ENCODE measurements at regions not wholly inside any gene's neighbourhood (a gene's known extent, or its start where the extent isn't known, plus 50 kb on each side); places are given as distances from the start of the nearest gene placed in this dataset.

GRCh38 chr2:238988752-238989151 is 140.9 kb downstream of the TWIST2 start:
- no peaks in the 10 kb centered on the region for H3K27me3 ChIP-seq (ENCODE audit: control insufficient read depth in 3 of 3, insufficient read depth in 3 of 3, low read length in 3 of 3)
- FAIRE-seq (no peak), DNase-seq (no peak)
- H3K9me3 ChIP-seq (ENCODE audit: control insufficient read depth in 2 of 2, insufficient read depth in 1 of 2, low read depth in 1 of 2, low read length in 1 of 2), result peaks cover 0 to 2% of the 10 kb centered on the region in 2 donors
- H3K36me3 ChIP-seq (ENCODE audit: control insufficient read depth in 3 of 3, insufficient read depth in 2 of 3, low read depth in 1 of 3, low read length in 3 of 3), result no peaks in the 10 kb centered on the region
- no peaks in the 10 kb centered on the region for H3K4me1 ChIP-seq (ENCODE audit: control insufficient read depth in 3 of 3, insufficient read depth in 2 of 3, low read depth in 1 of 3, low read length in 2 of 3)
- H3K27ac ChIP-seq (ENCODE audit: low read depth in 1 of 3, low read length in 2 of 3), result no peak overlapping the region
- no peak overlapping the region for H3K4me3 ChIP-seq (ENCODE audit: low read depth in 1 of 3, low read length in 3 of 3)
- WGBS, 3 donors, result 85 to 92% (median 90%) methylated on average over 5 of the region's 5 CpGs

DNA sequence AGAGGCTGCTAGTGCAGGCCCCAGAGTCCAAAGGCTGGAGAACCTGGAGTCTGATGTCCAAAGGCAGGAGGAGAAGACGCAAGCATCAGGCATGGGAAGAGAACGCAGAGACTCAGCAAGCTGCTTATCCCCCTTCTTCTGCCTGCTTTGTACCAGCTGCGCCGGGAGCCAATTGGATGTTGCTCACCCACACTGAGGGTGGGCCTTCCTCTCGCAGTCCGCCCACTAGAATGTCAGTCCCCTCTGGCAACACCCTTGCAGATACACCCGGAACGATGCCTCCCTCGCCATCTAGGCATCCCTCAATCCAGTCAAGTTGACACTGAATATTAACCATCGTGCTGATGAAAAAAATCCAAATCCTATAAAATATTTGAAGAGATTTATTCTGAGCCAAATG is 141.6 kb downstream of the TWIST2 start:
- no peaks in the 10 kb centered on the region for H3K36me3 ChIP-seq (ENCODE audit: control insufficient read depth in 3 of 3, insufficient read depth in 2 of 3, low read depth in 1 of 3, low read length in 3 of 3)
- FAIRE-seq, result no peak
- 90 to 93% (median 92%) methylated on average over 10 of the region's 10 CpGs for WGBS, 3 donors

GRCh38 chr2:238994432-238994831 is 146.5 kb downstream of the TWIST2 start:
- Histone ChIP-seq H3K4me3 (ENCODE audit: low read depth in 1 of 3, low read length in 3 of 3) (no peak overlapping the region), H3K36me3 (ENCODE audit: control insufficient read depth in 3 of 3, insufficient read depth in 2 of 3, low read depth in 1 of 3, low read length in 3 of 3) (no peaks in the 10 kb centered on the region), H3K9me3 (ENCODE audit: control insufficient read depth in 2 of 2, insufficient read depth in 1 of 2, low read depth in 1 of 2, low read length in 1 of 2) (peaks cover 0 to 10% of the 10 kb centered on the region in 2 donors), H3K4me1 (ENCODE audit: control insufficient read depth in 3 of 3, insufficient read depth in 2 of 3, low read depth in 1 of 3, low read length in 2 of 3) (no peaks in the 10 kb centered on the region), H3K27me3 (ENCODE audit: control insufficient read depth in 3 of 3, insufficient read depth in 3 of 3, low read length in 3 of 3) (peaks cover 0 to 2% (median 0%) of the 10 kb centered on the region in 3 donors), H3K27ac (ENCODE audit: low read depth in 1 of 3, low read length in 2 of 3) (no peak overlapping the region)
- WGBS, 3 donors, result 93 to 98% (median 97%) methylated on average over 3 of the region's 3 CpGs
- DNase-seq, result no peak
- FAIRE-seq, result no peak

More for the DNA sequence above, 141.6 kb downstream of the TWIST2 start:
- no peak for DNase-seq
- Histone ChIP-seq H3K9me3 (ENCODE audit: control insufficient read depth in 2 of 2, insufficient read depth in 1 of 2, low read depth in 1 of 2, low read length in 1 of 2) (peaks cover 0 to 7% of the 10 kb centered on the region in 2 donors), H3K4me1 (ENCODE audit: control insufficient read depth in 3 of 3, insufficient read depth in 2 of 3, low read depth in 1 of 3, low read length in 2 of 3) (no peaks in the 10 kb centered on the region), H3K27me3 (ENCODE audit: control insufficient read depth in 3 of 3, insufficient read depth in 3 of 3, low read length in 3 of 3) (no peaks in the 10 kb centered on the region), H3K27ac (ENCODE audit: low read depth in 1 of 3, low read length in 2 of 3) (no peak overlapping the region), H3K4me3 (ENCODE audit: low read depth in 1 of 3, low read length in 3 of 3) (no peak overlapping the region)

DNA sequence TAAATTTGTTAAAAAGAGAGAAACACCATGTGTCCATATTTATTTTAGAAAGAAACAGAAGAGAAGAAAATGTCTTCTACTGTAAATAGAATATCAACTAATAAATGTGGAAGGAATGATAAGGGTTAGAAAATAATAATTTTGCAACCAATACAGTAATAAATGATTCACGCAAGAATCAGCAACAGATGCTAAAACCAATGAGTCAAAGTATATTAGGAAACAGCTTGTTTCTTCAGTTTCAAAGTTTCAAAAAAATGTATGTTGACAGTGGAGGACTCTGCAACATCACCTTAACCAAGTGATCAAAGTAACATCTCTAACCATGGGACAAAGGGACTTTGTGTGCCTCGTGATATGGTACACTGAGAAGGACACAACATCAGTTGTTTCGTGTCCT is 147.0 kb downstream of the TWIST2 start:
- Histone ChIP-seq H3K36me3 (ENCODE audit: control insufficient read depth in 3 of 3, insufficient read depth in 2 of 3, low read depth in 1 of 3, low read length in 3 of 3) (no peaks in the 10 kb centered on the region), H3K4me1 (ENCODE audit: control insufficient read depth in 3 of 3, insufficient read depth in 2 of 3, low read depth in 1 of 3, low read length in 2 of 3) (no peaks in the 10 kb centered on the region), H3K27me3 (ENCODE audit: control insufficient read depth in 3 of 3, insufficient read depth in 3 of 3, low read length in 3 of 3) (peaks cover 0 to 2% (median 0%) of the 10 kb centered on the region in 3 donors), H3K4me3 (ENCODE audit: low read depth in 1 of 3, low read length in 3 of 3) (no peak overlapping the region), H3K9me3 (ENCODE audit: control insufficient read depth in 2 of 2, insufficient read depth in 1 of 2, low read depth in 1 of 2, low read length in 1 of 2) (peaks cover 0 to 11% of the 10 kb centered on the region in 2 donors), H3K27ac (ENCODE audit: low read depth in 1 of 3, low read length in 2 of 3) (no peak overlapping the region)
- WGBS, 3 donors, result 79 to 89% (median 79%) methylated on average over 3 of the region's 3 CpGs
- no peak for DNase-seq
- no peak for FAIRE-seq

DNA sequence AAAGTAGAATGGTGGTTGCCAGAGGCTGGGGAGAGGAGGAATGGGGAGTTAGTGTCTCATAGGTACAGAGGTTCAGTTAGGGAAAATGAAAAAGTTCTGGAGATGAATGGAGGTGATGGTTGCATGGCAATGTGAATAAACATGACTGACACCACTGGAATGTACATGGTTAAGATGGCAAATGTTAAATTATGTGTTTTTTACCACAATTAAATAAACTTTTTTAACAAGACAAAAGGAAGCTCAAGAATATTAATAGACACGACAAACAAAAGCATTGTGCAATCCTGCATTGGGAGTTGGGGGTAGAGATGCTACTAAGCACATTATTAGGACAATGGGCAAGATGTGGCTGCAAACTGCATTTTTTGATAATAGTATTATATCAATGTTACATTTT is 147.7 kb downstream of the TWIST2 start:
- 85 to 91% (median 89%) methylated on average over 1 of the region's 1 CpG for WGBS, 3 donors
- no peak for FAIRE-seq

GRCh38 chr2:238996331-238997136 is 148.6 kb downstream of the TWIST2 start:
- Histone ChIP-seq H3K27ac (ENCODE audit: low read depth in 1 of 3, low read length in 2 of 3) (no peak overlapping the region), H3K9me3 (ENCODE audit: control insufficient read depth in 2 of 2, insufficient read depth in 1 of 2, low read depth in 1 of 2, low read length in 1 of 2) (peaks cover 0 to 14% of the 10 kb centered on the region in 2 donors), H3K4me3 (ENCODE audit: low read depth in 1 of 3, low read length in 3 of 3) (no peak overlapping the region), H3K36me3 (ENCODE audit: control insufficient read depth in 3 of 3, insufficient read depth in 2 of 3, low read depth in 1 of 3, low read length in 3 of 3) (no peaks in the 10 kb centered on the region), H3K4me1 (ENCODE audit: control insufficient read depth in 3 of 3, insufficient read depth in 2 of 3, low read depth in 1 of 3, low read length in 2 of 3) (no peaks in the 10 kb centered on the region), H3K27me3 (ENCODE audit: control insufficient read depth in 3 of 3, insufficient read depth in 3 of 3, low read length in 3 of 3) (peaks cover 0 to 2% (median 0%) of the 10 kb centered on the region in 3 donors)
- WGBS, 3 donors, result 80 to 88% (median 81%) methylated on average over 19 to 21 of the region's 21 CpGs
- DNase-seq (no peak), FAIRE-seq (no peak)

More for the DNA sequence above, 147.7 kb downstream of the TWIST2 start:
- DNase-seq, result no peak
- H3K27ac ChIP-seq (ENCODE audit: low read depth in 1 of 3, low read length in 2 of 3), result no peak overlapping the region
- peaks cover 0 to 14% of the 10 kb centered on the region in 2 donors for H3K9me3 ChIP-seq (ENCODE audit: control insufficient read depth in 2 of 2, insufficient read depth in 1 of 2, low read depth in 1 of 2, low read length in 1 of 2)
- H3K4me1 ChIP-seq (ENCODE audit: control insufficient read depth in 3 of 3, insufficient read depth in 2 of 3, low read depth in 1 of 3, low read length in 2 of 3), result no peaks in the 10 kb centered on the region
- H3K4me3 ChIP-seq (ENCODE audit: low read depth in 1 of 3, low read length in 3 of 3), result no peak overlapping the region
- H3K36me3 ChIP-seq (ENCODE audit: control insufficient read depth in 3 of 3, insufficient read depth in 2 of 3, low read depth in 1 of 3, low read length in 3 of 3), result no peaks in the 10 kb centered on the region
- peaks cover 0 to 2% (median 0%) of the 10 kb centered on the region in 3 donors for H3K27me3 ChIP-seq (ENCODE audit: control insufficient read depth in 3 of 3, insufficient read depth in 3 of 3, low read length in 3 of 3)

DNA sequence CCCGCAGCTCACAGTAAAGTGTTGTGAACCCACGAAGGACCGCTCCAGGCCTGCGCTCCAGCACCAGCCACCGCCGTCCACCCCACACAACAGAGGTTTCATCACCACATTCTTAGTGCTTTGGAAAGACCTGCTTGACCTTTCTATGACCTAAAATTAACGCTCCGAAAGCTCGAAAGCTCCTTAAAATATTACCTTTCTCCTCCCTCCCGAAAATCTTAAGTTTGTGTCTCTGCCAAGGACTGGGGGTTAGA is 149.2 kb downstream of the TWIST2 start:
- DNase-seq (no peak), FAIRE-seq (no peak)
- Histone ChIP-seq H3K9me3 (ENCODE audit: control insufficient read depth in 2 of 2, insufficient read depth in 1 of 2, low read depth in 1 of 2, low read length in 1 of 2) (peaks cover 0 to 16% of the 10 kb centered on the region in 2 donors), H3K27me3 (ENCODE audit: control insufficient read depth in 3 of 3, insufficient read depth in 3 of 3, low read length in 3 of 3) (peaks cover 0 to 2% (median 0%) of the 10 kb centered on the region in 3 donors), H3K4me3 (ENCODE audit: low read depth in 1 of 3, low read length in 3 of 3) (no peak overlapping the region), H3K4me1 (ENCODE audit: control insufficient read depth in 3 of 3, insufficient read depth in 2 of 3, low read depth in 1 of 3, low read length in 2 of 3) (no peaks in the 10 kb centered on the region), H3K27ac (ENCODE audit: low read depth in 1 of 3, low read length in 2 of 3) (no peak overlapping the region), H3K36me3 (ENCODE audit: control insufficient read depth in 3 of 3, insufficient read depth in 2 of 3, low read depth in 1 of 3, low read length in 3 of 3) (no peaks in the 10 kb centered on the region)
- 86 to 90% (median 89%) methylated on average over 10 of the region's 10 CpGs for WGBS, 3 donors

DNA sequence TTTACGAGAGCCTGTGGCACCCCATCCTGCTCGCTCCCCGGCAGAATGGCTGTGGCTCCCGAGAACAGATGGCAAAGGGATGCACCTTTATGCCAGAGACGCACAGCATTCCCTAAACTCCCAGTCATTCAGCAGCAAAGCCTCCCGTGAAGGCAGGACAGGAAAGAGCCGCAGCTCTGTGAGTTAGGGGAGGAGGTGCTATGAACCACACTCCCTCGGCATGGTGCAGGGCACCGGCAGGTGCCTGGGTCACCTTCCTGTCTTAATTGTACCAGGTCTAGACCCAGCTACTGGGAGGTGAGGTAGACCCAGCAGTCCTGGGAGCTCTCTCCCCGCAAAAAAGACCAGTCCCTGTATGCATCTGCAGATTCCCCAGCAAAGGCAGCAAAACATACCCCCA is 149.8 kb downstream of the TWIST2 start:
- 72 to 87% (median 84%) methylated on average over 10 of the region's 10 CpGs for WGBS, 3 donors
- no peak overlapping the region for H3K27ac ChIP-seq (ENCODE audit: low read depth in 1 of 3, low read length in 2 of 3)
- H3K36me3 ChIP-seq (ENCODE audit: control insufficient read depth in 3 of 3, insufficient read depth in 2 of 3, low read depth in 1 of 3, low read length in 3 of 3), result no peaks in the 10 kb centered on the region
- H3K4me3 ChIP-seq (ENCODE audit: low read depth in 1 of 3, low read length in 3 of 3), result no peak overlapping the region
- no peak for DNase-seq
- peaks cover 0 to 16% of the 10 kb centered on the region in 2 donors for H3K9me3 ChIP-seq (ENCODE audit: control insufficient read depth in 2 of 2, insufficient read depth in 1 of 2, low read depth in 1 of 2, low read length in 1 of 2)
- no peak for FAIRE-seq
- H3K4me1 ChIP-seq (ENCODE audit: control insufficient read depth in 3 of 3, insufficient read depth in 2 of 3, low read depth in 1 of 3, low read length in 2 of 3), result no peaks in the 10 kb centered on the region
- peaks cover 0 to 2% (median 0%) of the 10 kb centered on the region in 3 donors for H3K27me3 ChIP-seq (ENCODE audit: control insufficient read depth in 3 of 3, insufficient read depth in 3 of 3, low read length in 3 of 3)

Data from small intestine (tissue), 7 donors.